Activated naive CD4-positive, alpha-beta T cell treated with anti-CD3 and anti-CD28 coated beads, Interleukin-2, amount 10 ng/mL, durations not matched to agents 7 days and 5 days (primary cell): ENCODE measurements at regions not wholly inside any gene's neighbourhood (a gene's known extent, or its start where the extent isn't known, plus 50 kb on each side); places are given as distances from the start of the nearest gene placed in this dataset.

Experiments
- CTCF ChIA-PET: fragments of 350-600 bp; sonication (Branson Sonifier 250); formaldehyde crosslinking; loops from one replicate; lab custom pipeline; 2021; ENCODE audit warnings: antibody characterized with exemption; lab: Charles Lee
- DNase-seq: peaks from one replicate; pipeline ENCODE4 v3.0.0-alpha.2; 2020
- H3K27ac Mint-ChIP-seq: one replicate; pipeline ENCODE4 v1.8.0; 2021; ENCODE audit warnings: mild to moderate bottlenecking, moderate library complexity, mixed read lengths
- H3K27me3 Mint-ChIP-seq: one replicate; pipeline ENCODE4 v1.8.0; 2021; ENCODE audit warnings: mild to moderate bottlenecking, mixed read lengths
- H3K36me3 Mint-ChIP-seq: one replicate; pipeline ENCODE4 v1.8.0; 2021; ENCODE audit warnings: mixed read lengths
- H3K4me1 Mint-ChIP-seq: one replicate; pipeline ENCODE4 v1.8.0; 2021; ENCODE audit warnings: mixed read lengths
- H3K4me3 Mint-ChIP-seq: one replicate; pipeline ENCODE4 v1.8.0; 2021; ENCODE audit warnings: mild to moderate bottlenecking, moderate library complexity, mixed read lengths
- H3K9me3 Mint-ChIP-seq: one replicate; pipeline ENCODE4 v1.8.0; 2021; ENCODE audit warnings: mixed read lengths

DNA sequence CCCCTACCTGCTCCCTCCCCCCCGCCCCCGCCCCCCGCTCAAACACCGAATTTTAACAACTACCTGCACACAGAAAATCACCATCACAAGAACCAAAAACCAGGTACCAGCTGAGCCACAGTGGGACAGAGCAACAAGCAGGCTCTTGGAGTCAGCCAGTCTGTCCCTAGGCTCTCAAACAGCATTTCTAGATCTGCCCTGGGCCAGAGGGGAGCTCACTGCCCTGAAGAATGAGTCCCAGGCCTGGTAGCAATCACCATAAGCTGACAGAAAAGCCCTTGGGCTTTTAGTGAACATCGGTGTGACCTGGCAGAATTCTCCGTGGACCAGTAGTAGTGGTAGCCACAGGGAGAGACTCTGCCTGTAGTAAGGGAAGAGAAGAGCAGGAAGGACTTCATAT lies 58.3 kb downstream of the C11orf87 start:
- H3K4me1 Mint-ChIP-seq = no peaks in the 10 kb centered on the region
- H3K27me3 Mint-ChIP-seq = no peaks in the 10 kb centered on the region
- H3K9me3 Mint-ChIP-seq = peaks cover 1% of the 10 kb centered on the region
- no peak for DNase-seq
- CTCF ChIA-PET = no interaction called here
- no peaks in the 10 kb centered on the region for H3K36me3 Mint-ChIP-seq
- H3K27ac Mint-ChIP-seq = no peak overlapping the region
- H3K4me3 Mint-ChIP-seq = no peak overlapping the region

- H3K27ac Mint-ChIP-seq = no peak overlapping the region
- CTCF ChIA-PET = no interaction called here
- no peak overlapping the region for H3K4me3 Mint-ChIP-seq
- no peaks in the 10 kb centered on the region for H3K9me3 Mint-ChIP-seq
- no peaks in the 10 kb centered on the region for H3K27me3 Mint-ChIP-seq
- H3K36me3 Mint-ChIP-seq = no peaks in the 10 kb centered on the region
- H3K4me1 Mint-ChIP-seq = no peaks in the 10 kb centered on the region
- DNase-seq = no peak
Measured at GRCh38 chr11:109486129-109486528, 64.1 kb downstream of the C11orf87 start.

DNA sequence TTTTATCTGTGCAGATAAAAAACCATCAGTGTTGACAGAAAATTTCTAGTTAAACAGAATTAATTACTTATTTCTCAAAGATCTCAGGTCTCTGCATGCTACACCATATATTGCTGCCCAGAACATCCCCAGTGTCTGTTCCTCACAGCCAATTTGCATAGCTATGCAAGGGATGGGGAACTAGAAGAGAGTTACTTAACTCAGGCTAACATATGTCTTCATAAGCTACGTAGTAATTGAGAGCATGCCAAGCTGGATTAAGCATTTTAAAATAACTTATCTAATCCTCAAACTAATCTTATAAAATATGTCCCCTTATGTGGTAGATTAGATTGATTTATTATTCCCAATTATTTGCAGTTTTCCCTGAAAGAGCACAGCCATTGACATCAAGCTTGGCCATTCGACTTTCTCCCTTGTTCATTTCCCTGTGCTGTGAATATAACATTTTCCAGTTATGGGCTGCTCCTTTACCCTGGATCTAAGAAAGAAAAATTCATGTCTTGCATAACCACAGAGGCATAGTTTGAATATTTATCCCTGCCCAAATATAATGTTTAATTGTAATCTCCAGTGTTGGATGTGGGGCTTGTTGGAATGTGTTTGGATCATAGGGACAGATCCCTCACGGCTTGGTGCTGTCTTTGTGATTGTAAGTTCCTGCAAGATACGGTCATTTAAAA lies 69.1 kb downstream of the C11orf87 start:
- CTCF ChIA-PET = no interaction called here
- Mint-ChIP-seq H3K36me3 (no peaks in the 10 kb centered on the region), H3K27ac (no peak overlapping the region), H3K27me3 (no peaks in the 10 kb centered on the region), H3K4me3 (no peak overlapping the region), H3K4me1 (no peaks in the 10 kb centered on the region), H3K9me3 (peaks cover under 1% of the 10 kb centered on the region)
- DNase-seq = no peak

- H3K27me3 Mint-ChIP-seq = no peaks in the 10 kb centered on the region
- CTCF ChIA-PET = no interaction called here
- H3K36me3 Mint-ChIP-seq = no peaks in the 10 kb centered on the region
- no peaks in the 10 kb centered on the region for H3K4me1 Mint-ChIP-seq
- H3K4me3 Mint-ChIP-seq = no peak overlapping the region
- no peak for DNase-seq
- H3K9me3 Mint-ChIP-seq = no peaks in the 10 kb centered on the region
- H3K27ac Mint-ChIP-seq = no peak overlapping the region
Measured at GRCh38 chr11:109506115-109506514, 84.1 kb downstream of the C11orf87 start.

- Mint-ChIP-seq H3K27ac (no peak overlapping the region), H3K36me3 (no peaks in the 10 kb centered on the region), H3K27me3 (no peaks in the 10 kb centered on the region), H3K4me1 (no peaks in the 10 kb centered on the region), H3K4me3 (no peak overlapping the region), H3K9me3 (no peaks in the 10 kb centered on the region)
- CTCF ChIA-PET = no interaction called here
- DNase-seq = no peak
Measured at GRCh38 chr11:109507331-109507730, 85.3 kb downstream of the C11orf87 start.

GRCh38 chr11:109507836-109508561 lies 86.0 kb downstream of the C11orf87 start:
- no peak for DNase-seq
- Mint-ChIP-seq H3K27ac (no peak overlapping the region), H3K27me3 (no peaks in the 10 kb centered on the region)

DNA sequence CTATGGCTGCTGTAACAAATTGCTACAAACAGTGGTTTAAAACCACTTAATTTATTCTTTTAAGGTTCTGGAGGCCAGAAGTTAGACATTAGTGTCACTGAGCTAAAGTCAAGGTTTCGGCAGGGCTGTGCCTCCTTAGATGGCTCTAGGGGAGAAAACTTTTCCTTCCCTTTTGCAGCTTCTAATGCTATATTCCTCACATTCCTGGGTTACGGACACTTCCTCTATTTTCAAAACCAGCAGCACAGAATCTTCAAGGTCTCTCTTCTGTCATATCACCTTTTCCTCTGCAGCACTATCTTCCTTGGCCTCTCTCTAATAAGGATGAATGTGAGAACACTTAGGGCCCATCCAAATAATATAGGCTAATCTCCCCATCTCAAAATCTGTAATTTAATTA lies 87.0 kb downstream of the C11orf87 start:
- Mint-ChIP-seq H3K9me3 (no peaks in the 10 kb centered on the region), H3K27ac (no peak overlapping the region), H3K4me3 (no peak overlapping the region), H3K4me1 (no peaks in the 10 kb centered on the region), H3K36me3 (no peaks in the 10 kb centered on the region), H3K27me3 (no peaks in the 10 kb centered on the region)
- DNase-seq = no peak
- CTCF ChIA-PET = no interaction called here

More at GRCh38 chr11:109507836-109508561, 86.0 kb downstream of the C11orf87 start:
- Mint-ChIP-seq H3K9me3 (no peaks in the 10 kb centered on the region), H3K4me1 (no peaks in the 10 kb centered on the region), H3K4me3 (no peak overlapping the region), H3K36me3 (no peaks in the 10 kb centered on the region)
- CTCF ChIA-PET = no interaction called here

DNA sequence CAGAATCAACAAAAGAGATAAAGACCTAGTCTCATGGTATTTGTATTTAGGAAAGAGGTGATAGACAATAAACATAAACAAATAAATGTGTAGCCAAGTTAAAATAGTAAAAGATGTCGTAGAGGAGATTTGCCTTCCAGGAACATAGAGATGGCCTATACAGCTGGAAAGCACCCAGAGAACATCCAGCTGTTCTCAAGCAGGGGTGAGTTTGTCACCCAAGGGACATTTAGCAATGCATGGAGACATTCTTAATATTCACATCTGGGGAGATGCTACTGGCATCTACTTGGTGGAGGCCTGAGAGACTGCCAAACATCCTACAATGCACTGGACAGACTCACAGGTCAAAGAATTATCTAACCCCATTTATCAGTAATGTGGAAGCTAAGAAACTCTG lies 88.3 kb downstream of the C11orf87 start:
- DNase-seq = no peak
- no peak overlapping the region for H3K27ac Mint-ChIP-seq
- no peaks in the 10 kb centered on the region for H3K4me1 Mint-ChIP-seq
- H3K9me3 Mint-ChIP-seq = no peaks in the 10 kb centered on the region
- H3K36me3 Mint-ChIP-seq = no peaks in the 10 kb centered on the region
- H3K27me3 Mint-ChIP-seq = no peaks in the 10 kb centered on the region
- CTCF ChIA-PET = no interaction called here
- H3K4me3 Mint-ChIP-seq = no peak overlapping the region

DNA sequence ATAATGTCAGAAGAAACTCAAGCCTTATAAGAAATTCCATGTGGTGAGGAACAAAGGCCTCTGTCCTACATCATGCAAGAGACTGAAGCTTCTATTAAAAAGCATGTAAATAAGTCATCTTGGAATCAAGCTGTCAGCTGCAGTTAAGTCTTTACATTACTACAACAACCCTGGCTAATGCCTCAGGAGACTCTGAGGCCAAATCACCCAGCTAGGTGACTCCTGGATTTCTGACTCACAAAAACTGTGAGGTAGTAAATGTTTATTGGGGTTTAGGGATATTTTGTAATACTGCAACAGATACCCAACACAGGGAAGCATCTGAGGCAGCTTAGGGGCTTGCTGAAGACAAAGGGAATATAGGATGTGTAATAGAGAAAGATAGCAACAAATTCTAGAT lies 89.6 kb downstream of the C11orf87 start:
- Mint-ChIP-seq H3K4me3 (no peak overlapping the region), H3K27me3 (no peaks in the 10 kb centered on the region)
- CTCF ChIA-PET = no interaction called here

GRCh38 chr11:109512249-109512648 lies 90.3 kb downstream of the C11orf87 start:
- Mint-ChIP-seq H3K9me3 (no peaks in the 10 kb centered on the region), H3K27me3 (no peaks in the 10 kb centered on the region), H3K4me3 (no peak overlapping the region), H3K36me3 (no peaks in the 10 kb centered on the region), H3K27ac (no peak overlapping the region), H3K4me1 (no peaks in the 10 kb centered on the region)
- DNase-seq = no peak
- CTCF ChIA-PET = no interaction called here

More for the DNA sequence above, 89.6 kb downstream of the C11orf87 start:
- no peaks in the 10 kb centered on the region for H3K9me3 Mint-ChIP-seq
- no peaks in the 10 kb centered on the region for H3K36me3 Mint-ChIP-seq
- no peak for DNase-seq
- no peaks in the 10 kb centered on the region for H3K4me1 Mint-ChIP-seq
- H3K27ac Mint-ChIP-seq = no peak overlapping the region

- Mint-ChIP-seq H3K4me1 (no peaks in the 10 kb centered on the region), H3K9me3 (no peaks in the 10 kb centered on the region), H3K27ac (no peak overlapping the region), H3K27me3 (no peaks in the 10 kb centered on the region), H3K4me3 (no peak overlapping the region), H3K36me3 (no peaks in the 10 kb centered on the region)
- CTCF ChIA-PET = no interaction called here
- no peak for DNase-seq
Measured at GRCh38 chr11:109512680-109513079, 90.7 kb downstream of the C11orf87 start.

- H3K4me1 Mint-ChIP-seq = no peaks in the 10 kb centered on the region
- H3K9me3 Mint-ChIP-seq = no peaks in the 10 kb centered on the region
- no peaks in the 10 kb centered on the region for H3K27me3 Mint-ChIP-seq
- H3K4me3 Mint-ChIP-seq = no peak overlapping the region
- no peak overlapping the region for H3K27ac Mint-ChIP-seq
- DNase-seq = no peak
- no peaks in the 10 kb centered on the region for H3K36me3 Mint-ChIP-seq
- CTCF ChIA-PET = no interaction called here
Measured at GRCh38 chr11:109514313-109515018, 92.5 kb downstream of the C11orf87 start.

GRCh38 chr11:109519253-109519652 lies 97.3 kb downstream of the C11orf87 start:
- Mint-ChIP-seq H3K4me3 (no peak overlapping the region), H3K9me3 (no peaks in the 10 kb centered on the region), H3K36me3 (no peaks in the 10 kb centered on the region), H3K4me1 (no peaks in the 10 kb centered on the region), H3K27ac (no peak overlapping the region), H3K27me3 (no peaks in the 10 kb centered on the region)
- no peak for DNase-seq
- CTCF ChIA-PET = no interaction called here

GRCh38 chr11:109521571-109522086 lies 99.6 kb downstream of the C11orf87 start:
- H3K27ac Mint-ChIP-seq = no peak overlapping the region
- DNase-seq = no peak
- no peaks in the 10 kb centered on the region for H3K4me1 Mint-ChIP-seq
- H3K36me3 Mint-ChIP-seq = no peaks in the 10 kb centered on the region
- H3K9me3 Mint-ChIP-seq = peaks cover 2% of the 10 kb centered on the region
- no peaks in the 10 kb centered on the region for H3K27me3 Mint-ChIP-seq
- H3K4me3 Mint-ChIP-seq = no peak overlapping the region
- CTCF ChIA-PET = no interaction called here
